ENCODE measurements at regions not wholly inside any gene's neighbourhood (a gene's known extent, or its start where the extent isn't known, plus 50 kb on each side); places are given as distances from the start of the nearest gene placed in this dataset.

DNA sequence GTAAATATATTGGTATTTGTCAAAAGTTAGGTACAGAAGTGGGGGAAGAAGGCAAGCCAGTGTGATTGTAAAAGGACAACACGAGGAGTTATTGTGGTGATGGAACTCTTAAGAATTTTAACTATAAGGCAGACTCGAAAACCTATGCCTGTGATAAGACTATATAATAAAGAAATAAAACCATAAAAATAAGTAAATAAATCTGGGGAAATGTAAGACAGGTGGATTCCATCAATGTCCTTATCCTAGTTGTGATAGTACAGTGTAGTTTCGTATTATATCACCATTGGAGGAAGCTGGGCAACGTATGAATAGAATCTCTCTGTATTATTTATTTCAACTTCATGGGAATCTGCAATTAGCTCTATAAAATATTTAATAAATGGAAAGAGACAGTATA, 395.7 kb downstream of the CDC14C start:
- Histone ChIP-seq H3K27me3 (ENCODE audit: control insufficient read depth, insufficient read depth, low read length) (no peaks in the 10 kb centered on the region), H3K9ac (ENCODE audit: low read length) (no peak overlapping the region), H3K4me3 (ENCODE audit: low read depth, low read length) (no peak overlapping the region), H3K36me3 (ENCODE audit: control insufficient read depth, insufficient read depth, low read length) (no peaks in the 10 kb centered on the region), H3K9me3 (ENCODE audit: control insufficient read depth, insufficient read depth, low read depth, low read length) (no peaks in the 10 kb centered on the region), H3K27ac (ENCODE audit: low read depth, low read length) (no peak overlapping the region), H3K4me1 (ENCODE audit: control insufficient read depth, insufficient read depth, low read length) (no peaks in the 10 kb centered on the region)

DNA sequence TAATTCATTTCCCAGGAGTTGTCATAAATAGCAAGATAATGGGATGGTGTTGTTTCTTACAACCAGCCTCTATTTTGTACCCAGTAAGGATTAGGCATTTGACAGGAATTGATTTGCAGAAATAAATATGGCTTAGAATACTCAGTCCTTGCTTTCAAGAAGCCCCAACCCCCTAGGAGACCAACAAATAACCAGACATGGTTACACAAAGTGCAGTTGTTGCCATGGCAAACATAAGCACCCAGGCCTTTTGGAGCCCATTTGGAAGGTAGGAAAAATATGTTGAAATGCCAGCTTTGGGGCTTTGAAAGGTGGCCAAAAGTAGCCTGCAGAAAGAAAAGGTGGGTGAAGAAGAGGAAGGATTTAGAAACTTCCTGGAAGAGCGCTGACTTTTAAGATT, 397.5 kb downstream of the CDC14C start:
- Histone ChIP-seq H3K9me3 (ENCODE audit: control insufficient read depth, insufficient read depth, low read depth, low read length) (no peaks in the 10 kb centered on the region), H3K4me1 (ENCODE audit: control insufficient read depth, insufficient read depth, low read length) (no peaks in the 10 kb centered on the region), H3K27me3 (ENCODE audit: control insufficient read depth, insufficient read depth, low read length) (no peaks in the 10 kb centered on the region), H3K4me3 (ENCODE audit: low read depth, low read length) (no peak overlapping the region), H3K9ac (ENCODE audit: low read length) (no peak overlapping the region), H3K27ac (ENCODE audit: low read depth, low read length) (no peak overlapping the region), H3K36me3 (ENCODE audit: control insufficient read depth, insufficient read depth, low read length) (no peaks in the 10 kb centered on the region)

DNA sequence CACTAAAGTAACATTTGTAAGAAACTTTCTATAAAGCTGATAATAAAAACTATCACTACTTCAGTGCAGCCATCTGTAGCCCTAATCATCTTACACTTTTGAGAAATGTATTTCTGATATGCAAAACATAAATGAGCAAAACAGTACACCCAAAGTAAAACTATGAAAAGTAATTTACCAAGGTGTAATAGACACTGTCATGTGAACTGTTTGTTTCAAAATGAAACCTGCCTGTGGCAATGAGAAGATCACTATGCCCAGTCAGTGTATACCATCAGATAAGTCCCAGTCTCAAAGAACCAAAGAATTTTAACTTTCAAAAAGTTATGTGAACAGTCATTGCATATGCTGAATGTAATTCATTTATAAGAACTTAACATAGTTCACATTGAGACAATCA, 398.1 kb downstream of the CDC14C start:
- Histone ChIP-seq H3K36me3 (ENCODE audit: control insufficient read depth, insufficient read depth, low read length) (no peaks in the 10 kb centered on the region), H3K9ac (ENCODE audit: low read length) (no peak overlapping the region), H3K4me1 (ENCODE audit: control insufficient read depth, insufficient read depth, low read length) (no peaks in the 10 kb centered on the region), H3K9me3 (ENCODE audit: control insufficient read depth, insufficient read depth, low read depth, low read length) (no peaks in the 10 kb centered on the region), H3K4me3 (ENCODE audit: low read depth, low read length) (no peak overlapping the region), H3K27ac (ENCODE audit: low read depth, low read length) (no peak overlapping the region), H3K27me3 (ENCODE audit: control insufficient read depth, insufficient read depth, low read length) (no peaks in the 10 kb centered on the region)

DNA sequence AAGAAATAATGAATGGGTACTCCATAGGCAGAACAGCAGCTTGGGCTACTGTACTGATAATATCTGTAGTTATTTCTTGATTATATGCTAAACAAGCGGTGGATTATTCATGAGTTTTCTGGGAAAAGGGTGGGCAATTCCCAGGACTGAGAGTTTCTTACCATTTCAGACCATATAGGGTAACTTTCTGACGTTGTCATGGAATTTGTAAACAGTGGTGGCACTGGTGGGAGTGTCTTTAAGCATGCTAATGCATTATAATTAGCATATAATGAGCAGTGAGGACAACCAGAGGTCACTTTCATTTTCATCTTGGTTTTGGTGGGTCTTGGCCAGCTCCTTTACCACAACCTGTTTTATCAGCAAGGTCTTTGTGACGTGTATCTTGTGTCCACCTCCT, 399.7 kb downstream of the CDC14C start:
- no peaks in the 10 kb centered on the region for H3K9me3 ChIP-seq (ENCODE audit: control insufficient read depth, insufficient read depth, low read depth, low read length)
- H3K36me3 ChIP-seq (ENCODE audit: control insufficient read depth, insufficient read depth, low read length) = no peaks in the 10 kb centered on the region
- no peak overlapping the region for H3K27ac ChIP-seq (ENCODE audit: low read depth, low read length)
- H3K9ac ChIP-seq (ENCODE audit: low read length) = no peak overlapping the region
- H3K4me1 ChIP-seq (ENCODE audit: control insufficient read depth, insufficient read depth, low read length) = no peaks in the 10 kb centered on the region
- H3K4me3 ChIP-seq (ENCODE audit: low read depth, low read length) = no peak overlapping the region
- no peaks in the 10 kb centered on the region for H3K27me3 ChIP-seq (ENCODE audit: control insufficient read depth, insufficient read depth, low read length)

DNA sequence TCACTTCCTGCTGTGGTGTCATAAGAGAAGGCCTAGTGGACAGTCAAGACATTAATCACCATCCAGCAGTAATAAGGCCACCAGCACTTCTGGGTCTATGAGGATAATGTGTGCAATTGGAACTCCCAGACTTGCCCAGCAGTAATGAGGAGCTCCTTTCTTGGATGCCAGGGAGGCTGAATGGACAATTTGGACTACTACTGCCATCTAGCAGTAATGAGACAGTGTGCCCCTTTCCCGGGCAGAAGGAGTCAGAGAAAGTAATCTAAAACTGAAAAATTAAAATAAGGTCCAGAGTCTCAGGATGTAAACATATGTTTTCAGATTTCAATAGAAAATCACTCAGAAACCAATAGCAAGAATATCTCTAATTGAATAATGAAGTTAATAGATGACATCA, 400.4 kb downstream of the CDC14C start:
- Histone ChIP-seq H3K4me1 (ENCODE audit: control insufficient read depth, insufficient read depth, low read length) (no peaks in the 10 kb centered on the region), H3K4me3 (ENCODE audit: low read depth, low read length) (no peak overlapping the region), H3K36me3 (ENCODE audit: control insufficient read depth, insufficient read depth, low read length) (no peaks in the 10 kb centered on the region), H3K9me3 (ENCODE audit: control insufficient read depth, insufficient read depth, low read depth, low read length) (no peaks in the 10 kb centered on the region), H3K27me3 (ENCODE audit: control insufficient read depth, insufficient read depth, low read length) (no peaks in the 10 kb centered on the region), H3K27ac (ENCODE audit: low read depth, low read length) (no peak overlapping the region), H3K9ac (ENCODE audit: low read length) (no peak overlapping the region)

DNA sequence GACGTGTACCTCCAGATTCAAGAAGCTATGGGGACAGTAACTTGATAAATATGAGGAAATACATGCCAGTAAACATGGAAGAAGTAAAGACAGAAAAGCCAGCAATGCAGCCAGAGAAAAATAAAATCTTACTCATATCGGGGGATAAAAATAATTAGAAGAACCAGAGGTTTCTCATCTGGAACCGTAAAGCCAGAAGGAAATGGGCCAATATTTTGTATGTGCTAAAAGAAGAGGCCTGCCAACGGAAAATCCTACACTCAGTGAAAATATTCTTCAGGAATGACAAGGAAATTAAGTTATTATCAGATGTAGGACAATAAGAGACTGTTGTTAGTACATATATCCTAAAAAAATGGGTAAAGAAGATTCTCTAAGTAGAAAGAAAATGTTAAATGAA, 401.2 kb downstream of the CDC14C start:
- Histone ChIP-seq H3K36me3 (ENCODE audit: control insufficient read depth, insufficient read depth, low read length) (no peaks in the 10 kb centered on the region), H3K9me3 (ENCODE audit: control insufficient read depth, insufficient read depth, low read depth, low read length) (no peaks in the 10 kb centered on the region), H3K27ac (ENCODE audit: low read depth, low read length) (no peak overlapping the region), H3K9ac (ENCODE audit: low read length) (no peak overlapping the region), H3K4me1 (ENCODE audit: control insufficient read depth, insufficient read depth, low read length) (no peaks in the 10 kb centered on the region), H3K27me3 (ENCODE audit: control insufficient read depth, insufficient read depth, low read length) (no peaks in the 10 kb centered on the region), H3K4me3 (ENCODE audit: low read depth, low read length) (no peak overlapping the region)

DNA sequence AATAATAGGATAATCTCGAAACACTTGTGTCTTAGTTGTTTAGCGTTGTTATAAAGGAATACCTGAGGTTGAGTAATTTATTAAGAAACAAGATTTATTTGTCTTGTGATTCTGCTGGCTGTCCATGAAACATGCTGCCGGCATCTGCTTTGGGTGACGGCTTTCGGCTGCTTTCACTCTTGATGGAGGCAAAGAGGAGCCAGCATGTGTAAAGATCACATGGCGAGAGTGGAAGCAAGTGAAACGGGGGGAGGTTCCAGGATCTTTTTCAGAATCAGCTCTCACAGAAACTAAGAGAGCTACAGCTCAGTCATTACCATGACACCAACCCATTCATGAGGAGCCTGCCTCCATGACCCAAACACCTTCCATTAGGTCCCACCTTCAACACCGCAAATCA, 402.8 kb downstream of the CDC14C start:
- Histone ChIP-seq H3K27me3 (ENCODE audit: control insufficient read depth, insufficient read depth, low read length) (no peaks in the 10 kb centered on the region), H3K27ac (ENCODE audit: low read depth, low read length) (no peak overlapping the region), H3K4me3 (ENCODE audit: low read depth, low read length) (no peak overlapping the region), H3K9me3 (ENCODE audit: control insufficient read depth, insufficient read depth, low read depth, low read length) (no peaks in the 10 kb centered on the region), H3K36me3 (ENCODE audit: control insufficient read depth, insufficient read depth, low read length) (no peaks in the 10 kb centered on the region), H3K9ac (ENCODE audit: low read length) (no peak overlapping the region), H3K4me1 (ENCODE audit: control insufficient read depth, insufficient read depth, low read length) (no peaks in the 10 kb centered on the region)

DNA sequence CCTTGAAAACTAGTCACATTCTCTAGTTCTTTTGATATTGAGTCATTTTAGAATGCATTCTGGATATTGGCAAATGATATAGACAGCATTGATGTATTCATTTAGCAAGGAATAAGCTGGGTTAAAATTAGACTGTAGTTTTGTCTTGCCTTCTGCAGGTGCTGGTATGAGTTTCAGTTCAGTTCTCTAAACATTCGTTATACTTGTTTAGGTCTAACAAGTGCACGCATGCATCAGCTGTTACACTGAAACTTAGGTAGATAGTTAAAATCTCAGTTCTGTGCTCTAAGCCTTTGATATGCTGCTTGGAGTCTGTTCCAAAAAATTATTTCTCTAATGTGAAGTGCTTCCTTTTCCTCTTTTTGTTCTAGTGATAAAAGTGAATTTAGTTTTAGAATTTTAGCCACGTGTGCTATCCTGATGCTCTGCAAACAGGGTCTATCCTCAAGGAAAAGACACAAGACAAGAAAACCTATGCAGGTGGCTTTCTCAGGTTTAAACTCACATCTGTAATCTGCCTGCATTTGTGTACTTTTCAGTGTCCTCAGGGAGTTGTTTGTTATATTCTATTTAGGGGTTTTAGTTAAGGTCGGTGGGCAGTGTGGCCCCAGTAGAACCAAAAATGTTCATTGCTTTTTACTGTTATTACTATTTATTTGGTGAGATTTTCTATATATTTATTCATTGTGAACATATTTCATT, 409.0 kb downstream of the CDC14C start:
- no peaks in the 10 kb centered on the region for H3K4me1 ChIP-seq (ENCODE audit: control insufficient read depth, insufficient read depth, low read length)
- H3K4me3 ChIP-seq (ENCODE audit: low read depth, low read length) = no peak overlapping the region
- H3K9ac ChIP-seq (ENCODE audit: low read length) = no peak overlapping the region
- H3K27ac ChIP-seq (ENCODE audit: low read depth, low read length) = no peak overlapping the region
- H3K36me3 ChIP-seq (ENCODE audit: control insufficient read depth, insufficient read depth, low read length) = no peaks in the 10 kb centered on the region
- H3K9me3 ChIP-seq (ENCODE audit: control insufficient read depth, insufficient read depth, low read depth, low read length) = no peaks in the 10 kb centered on the region
- H3K27me3 ChIP-seq (ENCODE audit: control insufficient read depth, insufficient read depth, low read length) = no peaks in the 10 kb centered on the region

DNA sequence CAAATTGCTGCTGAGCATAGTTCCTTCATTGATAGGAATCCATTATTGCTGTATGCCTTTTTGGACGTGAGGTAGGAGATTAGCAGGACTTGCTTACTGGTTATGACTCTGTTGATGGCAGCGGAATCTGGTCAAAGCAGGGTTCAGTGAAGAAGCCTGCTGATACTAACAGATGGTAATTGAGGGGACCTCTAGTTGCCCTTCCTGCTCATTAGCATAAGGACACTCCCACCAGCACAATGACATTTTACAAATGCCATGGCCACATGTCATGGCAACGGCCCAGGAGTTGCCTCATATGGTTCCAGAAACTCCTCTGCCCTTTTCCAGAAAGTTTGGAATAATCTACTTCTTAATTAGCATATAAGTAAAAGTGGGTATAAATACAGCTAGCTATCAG, 417.5 kb downstream of the CDC14C start:
- no peaks in the 10 kb centered on the region for H3K27me3 ChIP-seq (ENCODE audit: control insufficient read depth, insufficient read depth, low read length)
- H3K36me3 ChIP-seq (ENCODE audit: control insufficient read depth, insufficient read depth, low read length) = no peaks in the 10 kb centered on the region
- no peak overlapping the region for H3K9ac ChIP-seq (ENCODE audit: low read length)
- H3K4me3 ChIP-seq (ENCODE audit: low read depth, low read length) = no peak overlapping the region
- no peaks in the 10 kb centered on the region for H3K4me1 ChIP-seq (ENCODE audit: control insufficient read depth, insufficient read depth, low read length)
- no peak overlapping the region for H3K27ac ChIP-seq (ENCODE audit: low read depth, low read length)
- H3K9me3 ChIP-seq (ENCODE audit: control insufficient read depth, insufficient read depth, low read depth, low read length) = peaks cover 6% of the 10 kb centered on the region; the same call in 1 of the 2 replicates

DNA sequence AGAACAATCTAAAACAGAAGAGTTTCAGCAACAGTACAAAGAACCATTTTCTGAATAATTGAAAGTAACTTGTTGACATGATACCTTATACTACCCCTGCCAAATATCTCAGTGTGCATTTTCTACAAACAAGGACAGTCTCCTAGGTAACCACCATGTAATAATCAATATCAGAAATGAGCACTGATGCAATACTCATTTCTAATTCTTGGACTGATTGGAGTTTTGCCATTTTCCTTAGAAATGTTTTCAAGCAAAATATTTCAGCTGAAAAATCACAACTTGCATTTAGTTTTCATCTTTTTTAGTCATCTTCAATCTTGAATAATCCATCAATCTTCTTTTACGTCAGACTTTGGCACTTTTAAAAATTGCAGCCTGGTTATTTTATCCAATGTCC, 420.2 kb downstream of the CDC14C start:
- Histone ChIP-seq H3K27ac (ENCODE audit: low read depth, low read length) (no peak overlapping the region), H3K4me3 (ENCODE audit: low read depth, low read length) (no peak overlapping the region), H3K27me3 (ENCODE audit: control insufficient read depth, insufficient read depth, low read length) (no peaks in the 10 kb centered on the region), H3K36me3 (ENCODE audit: control insufficient read depth, insufficient read depth, low read length) (no peaks in the 10 kb centered on the region), H3K4me1 (ENCODE audit: control insufficient read depth, insufficient read depth, low read length) (no peaks in the 10 kb centered on the region), H3K9me3 (ENCODE audit: control insufficient read depth, insufficient read depth, low read depth, low read length) (peaks cover 6% of the 10 kb centered on the region; the same call in 1 of the 2 replicates), H3K9ac (ENCODE audit: low read length) (no peak overlapping the region)

DNA sequence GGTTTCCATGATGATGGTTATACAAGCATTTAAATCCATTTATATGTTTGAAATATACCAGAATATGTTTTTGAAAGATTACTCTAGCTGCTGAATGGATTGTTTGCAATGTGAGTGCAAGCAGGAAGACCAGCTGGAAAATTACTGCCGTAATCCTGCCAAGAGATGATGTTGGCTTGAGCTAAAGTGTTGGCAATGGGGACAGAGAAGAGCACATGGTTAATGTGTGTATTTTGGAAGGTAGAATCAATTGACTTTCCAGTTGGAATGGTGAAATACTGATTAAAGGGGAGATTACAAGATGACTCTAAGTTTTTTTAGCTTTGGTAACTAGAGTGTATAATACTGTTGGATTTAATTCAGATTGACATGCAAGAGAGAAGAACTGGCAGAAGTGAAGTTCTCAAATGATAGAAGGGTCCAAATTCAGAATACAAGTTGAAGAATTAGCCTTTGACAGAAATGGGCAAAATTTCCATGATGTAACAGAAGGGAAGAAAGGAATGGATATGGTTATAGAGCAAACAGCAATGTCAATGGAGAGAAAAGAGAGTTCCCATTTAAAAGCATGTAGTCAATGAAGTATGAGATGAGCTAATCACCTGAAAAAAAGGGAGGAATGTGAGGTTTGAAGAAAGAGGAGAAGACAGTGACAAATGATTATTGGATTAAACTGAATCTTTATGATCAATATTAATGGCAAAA, 422.0 kb downstream of the CDC14C start:
- Histone ChIP-seq H3K27me3 (ENCODE audit: control insufficient read depth, insufficient read depth, low read length) (no peaks in the 10 kb centered on the region), H3K9me3 (ENCODE audit: control insufficient read depth, insufficient read depth, low read depth, low read length) (peaks cover 6% of the 10 kb centered on the region; the same call in 1 of the 2 replicates), H3K36me3 (ENCODE audit: control insufficient read depth, insufficient read depth, low read length) (no peaks in the 10 kb centered on the region), H3K27ac (ENCODE audit: low read depth, low read length) (no peak overlapping the region), H3K9ac (ENCODE audit: low read length) (no peak overlapping the region), H3K4me1 (ENCODE audit: control insufficient read depth, insufficient read depth, low read length) (no peaks in the 10 kb centered on the region), H3K4me3 (ENCODE audit: low read depth, low read length) (no peak overlapping the region)
